Body of pancreas (tissue), 4 donors: ENCODE measurements at regions not wholly inside any gene's neighbourhood (a gene's known extent, or its start where the extent isn't known, plus 50 kb on each side); places are given as distances from the start of the nearest gene placed in this dataset.
"Not testable (repeated sequence)": the region's sequence is repeated elsewhere in the genome, so short reads cannot be mapped to it uniquely, and the experiment has no call there.

Source experiments
- CTCF ChIP-seq, 7 experiments: fragments of 450-650 bp in 4 of 7; fragments of 200-600 bp in 3 of 7; sonication (generic) in 3 of 7; IDR thresholded peaks; one replicate each; pipeline ENCODE4 v1.5.1; 2016 to 2019; ENCODE audit warnings: antibody characterized with exemption in 7 of 7
- POLR2A ChIP-seq, 3 donors: fragments of 450-650 bp; IDR thresholded peaks; one replicate each; pipeline ENCODE4 v1.6.1; 2016; ENCODE audit warnings: antibody characterized with exemption in 3 of 3, mild to moderate bottlenecking in 2 of 3

DNA sequence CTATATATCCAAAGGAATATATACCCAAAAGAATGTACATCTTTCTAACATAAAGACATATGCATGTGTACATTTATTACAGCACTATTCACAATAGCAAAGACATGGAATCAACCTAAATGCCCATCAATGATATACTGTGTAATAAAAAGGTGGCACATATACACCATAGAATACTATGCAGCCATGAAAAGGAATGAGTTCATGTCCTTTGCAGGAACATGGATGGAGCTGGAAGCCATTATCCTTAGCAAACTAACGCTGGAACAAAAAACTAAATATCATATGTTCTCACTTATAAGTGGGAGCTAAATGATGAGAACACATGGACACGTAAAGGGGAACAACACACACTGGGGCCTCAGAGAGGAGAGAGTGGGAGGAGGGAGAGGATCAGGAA, 365.7 kb upstream of the FTMT start:
- not testable (repeated sequence) for TF ChIP-seq CTCF, POLR2A (IDR thresholded peaks at IDR 0.05)
